ENCODE measurements at regions not wholly inside any gene's neighbourhood (a gene's known extent, or its start where the extent isn't known, plus 50 kb on each side); places are given as distances from the start of the nearest gene placed in this dataset.

- peaks cover 82% of the 10 kb centered on the region for H3K27me3 ChIP-seq (ENCODE audit: low read depth)
- intact Hi-C loops (cut with micrococcal nuclease), result no loop called here
- H3K4me1 ChIP-seq, result no peaks in the 10 kb centered on the region
- no peak for TF ChIP-seq CTCF (IDR thresholded peaks at IDR 0.05; ENCODE audit: borderline replicate concordance)
- H3K27ac ChIP-seq (replicated peaks), result no peak overlapping the region
- no peak for DNase-seq
- no peaks in the 10 kb centered on the region for H3K36me3 ChIP-seq
- H3K4me3 ChIP-seq, result no peak overlapping the region
- no peaks in the 10 kb centered on the region for H3K9me3 ChIP-seq (replicated peaks)
Observed at GRCh38 chr14:93858896-93859295, 68.2 kb upstream of the FAM181A start.

DNA sequence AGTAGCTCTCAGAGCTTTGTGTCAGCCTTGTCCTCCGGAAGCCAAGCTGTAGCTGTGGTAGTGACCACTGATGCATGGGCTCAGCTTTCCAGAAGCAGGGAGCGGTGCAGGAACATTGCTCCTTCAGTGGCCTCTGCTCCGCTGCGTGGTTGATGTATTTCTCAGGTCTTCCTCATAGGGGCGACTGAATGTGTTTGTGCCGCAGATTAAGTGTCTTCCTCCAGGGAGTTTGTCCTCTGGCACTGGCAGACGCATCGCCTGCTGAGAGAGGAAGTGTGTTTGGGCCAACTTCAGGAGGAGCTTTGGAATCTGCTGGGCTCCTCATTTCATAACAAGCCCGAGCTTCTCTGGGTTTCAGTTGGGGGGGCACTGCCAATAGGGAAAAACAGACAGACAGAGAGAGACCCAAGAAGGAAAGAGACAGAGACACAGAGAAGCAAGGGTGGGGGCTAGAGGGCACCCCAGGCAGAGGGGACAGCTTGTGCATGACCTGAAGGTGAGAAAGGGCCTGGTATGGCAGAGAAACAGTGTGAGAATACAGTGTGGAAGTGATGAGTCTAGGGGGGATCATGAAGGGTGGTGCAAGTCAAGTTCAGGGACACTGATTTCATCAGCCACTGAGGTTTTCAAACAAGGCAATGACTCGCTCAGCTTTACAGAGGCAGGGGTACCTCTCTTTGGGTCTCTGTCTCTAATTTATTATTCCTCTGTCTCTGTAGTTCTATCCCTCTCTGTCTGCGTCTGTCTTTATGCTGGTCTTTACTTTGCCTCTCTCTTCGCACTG lies 69.4 kb upstream of the PRIMA1 start:
- Histone ChIP-seq H3K27me3 (ENCODE audit: low read depth) (peaks cover 90% of the 10 kb centered on the region), H3K4me1 (no peaks in the 10 kb centered on the region), H3K27ac (replicated peaks) (no peak overlapping the region), H3K4me3 (no peak overlapping the region), H3K9me3 (replicated peaks) (no peaks in the 10 kb centered on the region), H3K36me3 (no peaks in the 10 kb centered on the region)
- DNase-seq, result no peak
- TF ChIP-seq CTCF (IDR thresholded peaks at IDR 0.05; ENCODE audit: borderline replicate concordance), result no peak
- intact Hi-C loops (cut with micrococcal nuclease), result no loop called here

GRCh38 chr14:93857081-93857480 lies 68.8 kb upstream of the PRIMA1 start:
- Histone ChIP-seq H3K4me3 (no peak overlapping the region), H3K27me3 (ENCODE audit: low read depth) (peaks cover 90% of the 10 kb centered on the region), H3K27ac (replicated peaks) (no peak overlapping the region), H3K9me3 (replicated peaks) (no peaks in the 10 kb centered on the region), H3K4me1 (no peaks in the 10 kb centered on the region), H3K36me3 (no peaks in the 10 kb centered on the region)
- no peak for TF ChIP-seq CTCF (IDR thresholded peaks at IDR 0.05; ENCODE audit: borderline replicate concordance)
- intact Hi-C loops (cut with micrococcal nuclease), result no loop called here
- DNase-seq, result no peak

GRCh38 chr14:93855737-93856136 lies 67.5 kb upstream of the PRIMA1 start:
- TF ChIP-seq CTCF (IDR thresholded peaks at IDR 0.05; ENCODE audit: borderline replicate concordance), result no peak

GRCh38 chr14:93847473-93847872 lies 59.2 kb upstream of the PRIMA1 start:
- Histone ChIP-seq H3K9me3 (replicated peaks) (peaks cover 11% of the 10 kb centered on the region), H3K27ac (replicated peaks) (no peak overlapping the region), H3K4me3 (no peak overlapping the region), H3K36me3 (no peaks in the 10 kb centered on the region), H3K4me1 (no peaks in the 10 kb centered on the region), H3K27me3 (ENCODE audit: low read depth) (peaks cover 75% of the 10 kb centered on the region)
- no peak for TF ChIP-seq CTCF (IDR thresholded peaks at IDR 0.05; ENCODE audit: borderline replicate concordance)
- intact Hi-C loops (cut with micrococcal nuclease), result no loop called here
- DNase-seq, result no peak

More at GRCh38 chr14:93855737-93856136, 67.5 kb upstream of the PRIMA1 start:
- DNase-seq, result no peak
- Histone ChIP-seq H3K4me3 (no peak overlapping the region), H3K27me3 (ENCODE audit: low read depth) (peaks cover 91% of the 10 kb centered on the region), H3K4me1 (no peaks in the 10 kb centered on the region), H3K9me3 (replicated peaks) (no peaks in the 10 kb centered on the region), H3K27ac (replicated peaks) (no peak overlapping the region), H3K36me3 (no peaks in the 10 kb centered on the region)
- intact Hi-C loops (cut with micrococcal nuclease), result no loop called here
